ENCODE measurements at regions not wholly inside any gene's neighbourhood (a gene's known extent, or its start where the extent isn't known, plus 50 kb on each side); places are given as distances from the start of the nearest gene placed in this dataset.

DNA sequence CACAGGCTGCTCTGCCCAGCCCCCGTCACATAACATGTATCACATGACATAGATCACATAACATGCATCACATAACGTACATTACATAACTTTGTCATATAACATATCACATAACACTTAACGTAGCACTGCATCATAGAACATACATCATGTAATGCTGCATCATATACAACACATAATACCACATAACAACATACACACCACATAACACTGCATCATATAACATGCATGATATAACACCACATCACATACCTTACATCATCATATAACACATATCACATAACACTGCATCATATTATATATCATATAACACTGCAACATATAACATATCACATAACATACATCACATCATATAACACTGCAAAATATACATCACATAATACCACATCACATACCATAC lies 83.8 kb downstream of the AXIN2 start:
- Mint-ChIP-seq H3K27ac (no peak overlapping the region), H3K9me3 (no peaks in the 10 kb centered on the region), H3K4me1 (no peaks in the 10 kb centered on the region), H3K4me3 (no peak overlapping the region), H3K27me3 (no peaks in the 10 kb centered on the region)
- no peak for DNase-seq
- no peak for ATAC-seq

DNA sequence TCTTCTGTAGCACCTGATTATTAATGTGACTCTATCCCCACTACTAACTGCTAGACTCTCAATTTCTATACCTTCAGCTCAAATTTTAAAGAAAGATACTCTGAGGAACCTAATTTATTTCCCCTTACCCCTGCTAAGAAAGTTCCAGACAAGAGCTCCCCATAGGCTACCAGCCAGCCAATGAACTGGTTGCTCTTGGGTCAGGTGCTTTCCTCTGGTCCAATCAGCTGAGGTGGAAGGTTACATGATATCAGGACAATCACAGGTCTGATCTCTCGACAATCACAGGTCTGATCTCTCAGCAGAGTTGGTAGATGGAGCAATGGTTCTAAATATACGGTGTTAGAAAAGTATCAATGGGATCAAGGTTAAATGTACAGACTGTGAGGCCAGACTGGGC lies 86.8 kb downstream of the AXIN2 start:
- ATAC-seq (no peak), DNase-seq (no peak)
- Mint-ChIP-seq H3K9me3 (no peaks in the 10 kb centered on the region), H3K4me3 (no peak overlapping the region), H3K27me3 (no peaks in the 10 kb centered on the region), H3K27ac (no peak overlapping the region), H3K4me1 (no peaks in the 10 kb centered on the region)

DNA sequence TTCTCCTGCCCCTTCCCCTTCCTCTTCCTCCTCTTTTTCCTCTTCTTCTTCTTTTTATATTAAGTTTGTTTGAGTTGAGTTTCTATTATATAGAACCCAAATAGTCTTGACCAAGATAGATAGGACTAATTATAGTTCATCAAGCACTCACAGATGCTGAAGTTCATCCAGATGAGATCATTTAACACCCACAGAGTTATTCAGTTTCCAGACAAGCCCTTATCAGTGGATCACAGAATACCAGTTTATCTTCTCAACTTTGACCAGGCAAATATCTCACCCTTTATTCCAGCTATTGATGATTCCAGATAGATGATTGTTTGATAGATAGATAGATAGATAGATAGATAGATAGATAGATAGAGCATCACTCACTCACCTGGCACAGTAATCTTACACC lies 87.5 kb downstream of the AXIN2 start:
- H3K9me3 Mint-ChIP-seq, result no peaks in the 10 kb centered on the region
- no peaks in the 10 kb centered on the region for H3K4me1 Mint-ChIP-seq
- H3K27me3 Mint-ChIP-seq, result no peaks in the 10 kb centered on the region
- DNase-seq (no peak), ATAC-seq (no peak)
- no peak overlapping the region for H3K4me3 Mint-ChIP-seq
- no peak overlapping the region for H3K27ac Mint-ChIP-seq

DNA sequence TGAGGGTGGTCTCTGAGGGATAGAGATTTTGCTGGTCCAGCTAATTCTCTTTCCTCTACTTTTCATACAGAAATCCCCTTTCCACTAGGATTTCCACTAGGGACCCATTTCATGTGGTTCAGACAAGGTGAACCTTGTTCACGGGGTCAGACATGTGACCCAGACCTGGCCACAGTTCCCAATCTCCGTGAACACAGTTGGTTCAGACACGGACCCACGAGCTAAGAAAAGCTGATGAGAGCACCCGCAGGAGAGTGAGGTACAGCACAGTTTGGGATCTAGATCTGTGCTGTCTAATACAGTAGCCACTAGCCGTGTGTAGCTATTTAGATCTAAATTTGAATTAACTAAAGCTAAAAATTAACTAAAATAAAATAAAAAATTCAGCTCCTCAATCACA lies 88.1 kb downstream of the AXIN2 start:
- Mint-ChIP-seq H3K4me1 (no peaks in the 10 kb centered on the region), H3K4me3 (no peak overlapping the region), H3K27ac (peak overlapping the region in 1 of 2 donors; percentile 42), H3K9me3 (no peaks in the 10 kb centered on the region), H3K27me3 (no peaks in the 10 kb centered on the region)
- DNase-seq, result no peak
- no peak for ATAC-seq

DNA sequence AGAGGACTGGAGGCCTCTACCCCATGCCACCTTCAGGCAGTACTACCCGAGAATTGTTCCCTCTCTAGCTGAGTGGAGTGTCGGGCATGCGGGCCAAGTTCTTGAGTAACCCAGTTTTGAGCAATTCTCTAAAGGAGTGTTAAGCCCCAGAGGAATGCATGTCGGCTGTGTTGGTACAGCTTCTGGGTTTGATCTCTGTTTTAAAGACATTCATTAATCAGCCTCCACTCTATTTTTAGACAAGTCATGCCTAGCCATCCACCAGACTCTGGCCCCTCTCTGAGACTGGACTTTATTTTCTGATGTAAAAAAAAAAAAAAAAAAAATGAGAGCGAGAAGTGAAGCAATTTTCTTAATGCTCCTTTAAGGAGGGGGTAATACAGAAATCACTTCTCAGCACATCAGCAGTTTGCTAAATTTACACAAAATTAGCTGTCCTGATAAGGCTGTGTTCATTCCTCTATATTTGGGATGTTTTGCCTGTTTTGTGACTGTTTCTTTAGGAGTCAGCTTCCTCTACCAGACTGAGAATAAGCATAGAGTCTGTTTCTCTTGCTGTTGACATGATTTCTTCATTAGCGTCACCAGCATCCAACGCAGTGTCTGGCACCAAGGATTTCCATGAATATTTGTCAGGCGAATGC lies 88.7 kb downstream of the AXIN2 start:
- Mint-ChIP-seq H3K9me3 (no peaks in the 10 kb centered on the region), H3K4me3 (no peak overlapping the region), H3K4me1 (no peaks in the 10 kb centered on the region), H3K27me3 (no peaks in the 10 kb centered on the region), H3K27ac (peak overlapping the region in 1 of 2 donors; percentile 42)
- ATAC-seq (no peak), DNase-seq (no peak)

DNA sequence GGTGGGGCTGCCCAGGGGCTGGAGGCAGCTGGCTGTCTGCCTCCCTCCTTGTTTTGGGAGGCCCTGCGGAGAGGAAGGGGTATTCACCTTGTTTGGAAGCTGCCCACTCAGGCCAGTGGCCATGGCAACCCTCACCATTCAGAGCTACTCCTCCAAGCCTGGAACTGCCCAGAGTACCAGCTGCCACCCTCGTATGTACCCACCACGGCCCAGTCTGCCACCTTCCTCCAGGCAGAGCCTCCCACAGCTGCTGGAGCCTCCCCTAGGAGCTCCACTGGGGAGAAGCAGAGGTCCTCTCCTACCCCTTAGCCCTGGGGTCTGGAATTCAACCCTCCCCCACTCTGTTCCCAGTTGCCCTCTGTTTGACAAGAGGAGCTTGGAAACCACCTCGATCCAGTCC lies 90.7 kb downstream of the AXIN2 start:
- no peaks in the 10 kb centered on the region for H3K4me1 Mint-ChIP-seq
- no peak overlapping the region for H3K27ac Mint-ChIP-seq
- no peak for DNase-seq
- H3K9me3 Mint-ChIP-seq, result no peaks in the 10 kb centered on the region
- H3K4me3 Mint-ChIP-seq, result no peak overlapping the region
- ATAC-seq, result no peak
- H3K27me3 Mint-ChIP-seq, result no peaks in the 10 kb centered on the region

DNA sequence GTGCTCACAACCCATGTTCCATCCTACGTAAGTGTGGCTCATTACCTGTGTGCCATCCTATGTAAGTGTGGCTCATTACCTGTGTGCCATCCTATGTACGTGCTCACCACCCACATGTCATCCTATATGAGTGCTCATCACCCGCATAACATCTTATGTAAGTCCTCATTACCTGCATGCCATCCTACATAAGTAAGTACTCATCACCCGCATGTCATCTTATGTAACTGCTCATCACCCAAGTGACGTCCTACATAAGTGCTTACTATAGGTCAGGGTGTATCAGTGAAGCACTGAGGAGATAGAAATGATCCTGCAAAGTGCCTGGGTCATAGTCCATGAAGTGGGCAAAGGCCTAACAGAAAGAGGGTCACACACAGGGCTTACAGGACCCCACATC lies 93.1 kb downstream of the AXIN2 start:
- Mint-ChIP-seq H3K9me3 (no peaks in the 10 kb centered on the region), H3K27me3 (no peaks in the 10 kb centered on the region), H3K4me3 (no peak overlapping the region), H3K27ac (no peak overlapping the region), H3K4me1 (no peaks in the 10 kb centered on the region)
- ATAC-seq (no peak), DNase-seq (no peak)

DNA sequence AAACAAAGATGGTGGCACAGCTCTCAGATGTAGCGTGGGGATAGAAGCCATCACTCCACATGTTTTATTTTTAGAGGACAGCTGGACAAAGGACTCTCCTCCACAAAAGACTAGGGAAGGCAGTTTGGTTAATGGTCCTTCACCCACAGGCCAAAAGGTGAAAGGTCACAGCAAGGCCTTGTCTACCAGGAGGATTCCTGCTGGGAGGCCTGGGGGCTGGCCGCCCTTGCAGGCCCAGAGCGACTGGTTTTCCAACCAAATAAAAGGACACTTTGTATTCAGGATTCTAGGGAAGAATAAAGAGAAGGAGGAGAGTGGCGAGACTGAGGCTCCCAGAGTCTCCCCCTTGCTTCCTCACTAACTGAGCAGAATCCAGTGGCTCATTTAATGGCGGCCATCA lies 94.3 kb downstream of the AXIN2 start:
- no peaks in the 10 kb centered on the region for H3K9me3 Mint-ChIP-seq
- no peaks in the 10 kb centered on the region for H3K4me1 Mint-ChIP-seq
- no peak for ATAC-seq
- H3K27me3 Mint-ChIP-seq, result no peaks in the 10 kb centered on the region
- H3K4me3 Mint-ChIP-seq, result no peak overlapping the region
- no peak overlapping the region for H3K27ac Mint-ChIP-seq
- no peak for DNase-seq

DNA sequence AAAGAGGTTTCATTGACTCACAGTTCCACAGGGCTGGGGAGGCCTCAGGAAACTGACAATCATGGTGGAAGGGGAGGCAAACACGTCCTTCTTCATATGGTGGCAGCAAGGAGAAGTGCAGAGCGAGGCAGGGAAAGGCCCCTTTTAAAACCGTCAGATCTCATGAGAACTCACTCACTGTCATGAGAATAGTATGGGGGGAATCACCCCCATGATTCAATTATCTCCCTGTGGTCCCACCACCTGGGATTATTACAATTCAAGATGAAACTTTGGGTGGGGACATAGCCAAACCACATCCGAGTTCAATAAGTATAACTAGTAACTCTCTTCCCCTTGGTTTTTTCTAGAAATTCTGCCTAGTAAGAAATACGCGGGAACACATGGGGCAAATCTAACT lies 94.9 kb downstream of the AXIN2 start:
- no peak for DNase-seq
- H3K4me1 Mint-ChIP-seq, result no peaks in the 10 kb centered on the region
- H3K9me3 Mint-ChIP-seq, result no peaks in the 10 kb centered on the region
- no peaks in the 10 kb centered on the region for H3K27me3 Mint-ChIP-seq
- ATAC-seq, result peak; percentile 26
- H3K4me3 Mint-ChIP-seq, result no peak overlapping the region
- H3K27ac Mint-ChIP-seq, result no peak overlapping the region

DNA sequence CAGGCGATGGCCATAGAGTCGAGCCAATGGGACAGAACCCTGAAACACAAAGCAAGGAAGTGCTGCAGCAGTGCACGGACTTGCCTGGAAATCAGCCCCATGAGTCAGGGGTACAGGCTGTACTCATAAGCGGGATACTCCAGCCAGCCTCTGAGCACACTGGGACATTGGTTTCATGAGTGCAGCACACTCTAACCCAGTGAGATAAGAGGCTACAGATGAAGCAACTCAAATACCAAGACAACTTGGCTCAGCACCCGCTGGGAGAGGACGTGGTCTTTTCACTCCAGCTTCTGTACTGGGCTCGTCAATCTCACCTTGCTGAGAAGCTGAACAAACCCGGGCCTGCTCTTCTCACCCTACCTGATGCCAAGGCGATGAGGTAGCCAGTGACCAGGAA lies 98.2 kb downstream of the AXIN2 start:
- Mint-ChIP-seq H3K4me3 (no peak overlapping the region), H3K27ac (no peak overlapping the region), H3K4me1 (no peaks in the 10 kb centered on the region), H3K9me3 (no peaks in the 10 kb centered on the region), H3K27me3 (peaks cover 6% of the 10 kb centered on the region)
- ATAC-seq, result no peak
- no peak for DNase-seq

DNA sequence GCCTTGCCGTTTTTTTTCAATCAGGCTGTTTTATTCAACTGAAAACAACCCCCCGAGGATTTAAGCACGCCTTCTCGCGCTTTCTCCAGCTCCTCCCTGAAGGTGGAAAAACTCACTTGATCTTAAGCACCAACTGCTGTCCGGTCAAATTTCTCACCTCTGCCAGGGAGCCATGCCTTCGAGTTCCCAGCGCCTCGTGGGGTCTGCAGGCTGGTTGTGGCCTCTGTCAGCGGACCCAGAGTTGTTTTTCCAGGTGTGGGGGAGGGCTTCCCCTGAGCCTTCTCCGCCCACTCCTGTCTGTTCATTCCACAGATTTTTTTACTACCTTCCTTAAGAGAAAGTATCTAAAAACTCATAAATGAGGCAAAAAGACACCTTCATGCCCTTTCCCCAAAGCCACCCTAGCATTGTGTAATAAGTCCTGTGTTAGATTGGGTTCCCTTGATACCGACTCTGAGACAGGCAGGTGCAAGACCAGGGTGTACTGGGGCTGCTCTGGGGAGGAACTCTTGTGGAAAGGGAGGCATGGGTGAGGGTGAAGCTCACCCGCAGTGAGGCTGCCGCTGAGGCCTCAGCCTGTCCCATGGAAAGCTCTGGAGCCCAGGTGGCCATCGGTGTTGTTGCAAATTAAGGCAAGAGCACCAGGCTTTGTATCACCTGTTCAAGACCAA lies 101.6 kb downstream of the AXIN2 start:
- Mint-ChIP-seq H3K27me3 (peaks cover 10% of the 10 kb centered on the region), H3K9me3 (no peaks in the 10 kb centered on the region), H3K27ac (no peak overlapping the region), H3K4me3 (no peak overlapping the region), H3K4me1 (no peaks in the 10 kb centered on the region)
- no peak for DNase-seq
- no peak for ATAC-seq

DNA sequence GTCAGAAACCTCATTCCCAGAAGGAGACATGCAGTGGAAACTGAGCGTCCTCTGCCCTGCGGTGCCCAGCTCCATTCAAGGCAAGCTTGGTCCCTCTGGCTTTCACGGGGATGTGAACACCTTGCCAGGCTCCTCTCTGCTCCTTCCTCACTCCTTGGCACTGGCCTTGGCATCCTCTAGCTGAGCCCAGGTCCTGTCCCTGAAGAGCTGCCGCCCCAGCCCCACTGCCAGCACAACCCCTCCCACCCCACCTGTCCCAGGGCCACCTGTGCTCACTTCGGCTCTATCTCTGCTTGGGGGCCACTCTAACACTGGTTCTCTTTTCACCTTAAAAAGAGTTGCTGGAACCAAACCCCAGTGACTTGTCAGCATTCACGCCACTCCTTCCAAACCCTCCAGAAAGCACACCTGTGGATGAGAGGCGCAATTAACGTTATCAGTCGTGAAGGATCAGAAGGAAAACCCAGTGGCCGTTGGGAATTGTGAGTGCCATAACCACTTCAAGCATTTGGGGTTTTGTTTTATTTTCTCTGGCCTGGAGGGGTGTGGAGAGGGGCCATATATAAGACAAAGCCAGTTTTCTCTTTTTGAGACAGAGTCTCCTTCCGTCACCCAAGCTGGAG lies 103.7 kb downstream of the AXIN2 start:
- no peaks in the 10 kb centered on the region for H3K4me1 Mint-ChIP-seq
- H3K27ac Mint-ChIP-seq, result no peak overlapping the region
- no peak for ATAC-seq

DNA sequence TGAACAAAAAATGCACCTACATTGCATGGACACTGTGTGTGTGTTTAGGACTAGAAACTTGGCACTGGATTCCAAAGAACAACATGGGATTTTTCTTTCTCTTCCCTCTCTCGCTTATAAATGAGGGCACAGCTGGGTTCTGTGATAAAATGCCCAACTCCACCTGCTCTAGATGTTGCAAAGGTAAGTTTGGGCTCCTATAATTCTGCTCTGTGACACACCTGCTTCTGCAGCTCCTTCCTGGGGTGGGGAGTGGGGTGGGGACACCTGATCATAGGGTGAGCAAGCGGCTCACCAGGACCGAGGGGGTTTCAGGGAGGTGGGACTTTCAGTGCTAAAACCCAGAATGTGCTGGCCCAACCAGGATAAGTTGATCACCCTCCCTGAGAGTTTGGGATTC lies 104.3 kb downstream of the AXIN2 start:
- DNase-seq, result no peak
- no peak overlapping the region for H3K4me3 Mint-ChIP-seq
- peaks cover 0 to 5% of the 10 kb centered on the region in 2 donors for H3K9me3 Mint-ChIP-seq
- peaks cover 10% of the 10 kb centered on the region for H3K27me3 Mint-ChIP-seq
- no peak for ATAC-seq
- no peaks in the 10 kb centered on the region for H3K4me1 Mint-ChIP-seq
- no peak overlapping the region for H3K27ac Mint-ChIP-seq

More for the DNA sequence above, 103.7 kb downstream of the AXIN2 start:
- DNase-seq, result no peak
- H3K9me3 Mint-ChIP-seq, result no peaks in the 10 kb centered on the region
- H3K4me3 Mint-ChIP-seq, result no peak overlapping the region
- peaks cover 10% of the 10 kb centered on the region for H3K27me3 Mint-ChIP-seq

DNA sequence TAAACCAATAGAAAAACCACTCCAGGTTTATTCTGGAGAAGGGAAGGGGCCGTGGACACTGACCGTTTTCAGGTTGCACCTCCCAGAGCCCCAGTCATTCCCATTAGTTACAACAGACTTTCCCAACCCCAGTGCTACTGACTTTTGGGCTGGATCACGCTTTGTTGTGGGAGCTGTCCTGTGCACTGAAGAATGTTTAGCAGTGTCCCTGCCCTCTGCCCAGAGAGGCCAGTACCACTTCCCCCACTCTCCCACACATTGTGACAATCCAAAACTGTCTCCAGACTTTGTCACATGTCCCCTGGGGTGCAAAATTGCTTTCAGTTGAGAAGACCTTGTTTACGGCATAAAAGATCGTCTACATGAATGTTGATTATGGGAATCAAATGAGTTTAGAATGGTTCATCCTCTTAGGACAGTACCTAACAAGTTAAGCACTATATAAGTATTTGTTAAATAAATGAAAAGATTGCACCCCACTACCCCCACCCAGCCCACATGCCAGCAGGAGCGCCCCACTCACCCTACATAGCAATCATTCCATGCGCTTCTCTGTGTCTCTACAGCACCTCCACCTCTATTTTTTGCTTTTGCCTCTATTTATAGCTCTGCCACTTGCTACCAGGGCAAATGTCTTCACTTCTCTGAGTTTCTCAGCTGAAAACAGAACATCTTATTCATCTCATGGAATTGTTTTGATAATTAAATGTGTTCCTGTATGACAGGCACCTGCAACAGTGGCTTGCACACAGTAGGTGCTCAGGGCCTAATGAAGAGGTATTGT lies 104.9 kb downstream of the AXIN2 start:
- Mint-ChIP-seq H3K27ac (no peak overlapping the region), H3K4me1 (no peaks in the 10 kb centered on the region), H3K4me3 (no peak overlapping the region), H3K9me3 (peaks cover 0 to 8% of the 10 kb centered on the region in 2 donors), H3K27me3 (peaks cover 10% of the 10 kb centered on the region)
- no peak for DNase-seq
- ATAC-seq, result no peak

DNA sequence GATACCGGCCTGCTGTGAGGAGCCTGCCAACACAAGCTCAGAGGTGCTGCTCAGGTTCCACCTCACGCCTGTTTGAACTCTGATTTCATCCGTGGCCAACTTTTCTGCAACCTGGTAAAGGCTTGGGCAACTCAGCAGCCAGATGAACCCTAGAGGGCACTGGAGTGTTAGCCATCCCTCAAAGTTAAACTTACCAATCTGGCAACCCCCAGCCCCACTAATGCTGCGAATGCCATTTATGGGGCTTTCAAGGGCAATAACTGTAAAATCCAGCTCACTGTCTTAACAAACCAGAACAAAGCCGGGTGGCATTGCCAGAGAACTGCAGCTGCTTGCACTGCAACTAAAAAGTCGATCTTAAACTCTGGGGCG lies 105.5 kb downstream of the AXIN2 start:
- ATAC-seq (no peak), DNase-seq (no peak)
- Mint-ChIP-seq H3K9me3 (peaks cover 0 to 13% of the 10 kb centered on the region in 2 donors), H3K27me3 (peaks cover 10% of the 10 kb centered on the region), H3K4me3 (no peak overlapping the region), H3K27ac (no peak overlapping the region), H3K4me1 (no peaks in the 10 kb centered on the region)

Measured in stimulated activated naive CD8-positive, alpha-beta T cell treated with anti-CD3 and anti-CD28 coated beads, Interleukin-15, amount 100 ng/mL, for 72 hours (primary cell).